Central memory CD8-positive, alpha-beta T cell (primary cell): ENCODE measurements at regions not wholly inside any gene's neighbourhood (a gene's known extent, or its start where the extent isn't known, plus 50 kb on each side); places are given as distances from the start of the nearest gene placed in this dataset.
"Not testable (repeated sequence)": the region's sequence is repeated elsewhere in the genome, so short reads cannot be mapped to it uniquely, and the experiment has no call there.

ENCODE experiments used
- ATAC-seq: fragments of 150-1000 bp; cut with Tn5 transposase; replicated peaks from 2 replicates; pipeline ENCODE4 v1.10.0; 2022; ENCODE audit warnings: mild to moderate bottlenecking, moderate FRiP score, moderate number of reproducible peaks; ENCODE audit not compliant: poor library complexity, severe bottlenecking; ENCODE audit errors: extremely low read depth
- DNase-seq, 2 donors: peaks; one replicate each; pipeline ENCODE4 v3.0.0; 2021; ENCODE audit warnings: low spot score in 2 of 2
- H3K27ac Mint-ChIP-seq: one replicate; pipeline ENCODE4 v1.8.0; 2022; ENCODE audit warnings: low read depth, mild to moderate bottlenecking, moderate library complexity, mixed read lengths
- H3K27me3 Mint-ChIP-seq: one replicate; pipeline ENCODE4 v1.8.0; 2022; ENCODE audit warnings: mixed read lengths
- H3K36me3 Mint-ChIP-seq: one replicate; pipeline ENCODE4 v1.8.0; 2022; ENCODE audit warnings: mild to moderate bottlenecking, moderate library complexity, mixed read lengths; ENCODE audit not compliant: insufficient read depth
- H3K4me1 Mint-ChIP-seq: one replicate; pipeline ENCODE4 v1.8.0; 2022; ENCODE audit warnings: mixed read lengths
- H3K4me3 Mint-ChIP-seq: one replicate; pipeline ENCODE4 v1.8.0; 2022; ENCODE audit warnings: mild to moderate bottlenecking, moderate library complexity, mixed read lengths
- H3K9me3 Mint-ChIP-seq: one replicate; pipeline ENCODE4 v1.8.0; 2022; ENCODE audit warnings: mixed read lengths

DNA sequence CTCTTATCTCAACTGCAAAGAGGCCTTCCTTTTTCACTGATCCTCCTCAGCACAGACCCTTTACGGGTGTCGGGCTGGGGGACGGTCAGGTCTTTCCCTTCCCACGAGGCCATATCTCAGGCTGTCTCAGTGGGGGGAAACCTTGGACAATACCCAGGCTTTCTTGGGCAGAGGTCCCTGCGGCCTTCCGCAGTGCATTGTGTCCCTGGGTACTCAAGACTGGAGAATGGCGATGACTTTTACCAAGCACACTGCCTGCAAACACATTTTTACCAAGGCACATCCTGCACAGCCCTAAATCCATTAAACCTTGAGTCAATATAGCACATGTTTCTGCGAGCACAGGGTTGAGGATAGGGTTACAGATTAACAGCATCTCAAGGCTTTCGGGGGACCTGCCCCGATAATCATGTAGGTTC, 117.8 kb downstream of the GOSR1 start:
- not testable (repeated sequence) for H3K27ac Mint-ChIP-seq, H3K27me3 Mint-ChIP-seq, ATAC-seq, H3K4me1 Mint-ChIP-seq, H3K4me3 Mint-ChIP-seq, H3K36me3 Mint-ChIP-seq, H3K9me3 Mint-ChIP-seq, DNase-seq

DNA sequence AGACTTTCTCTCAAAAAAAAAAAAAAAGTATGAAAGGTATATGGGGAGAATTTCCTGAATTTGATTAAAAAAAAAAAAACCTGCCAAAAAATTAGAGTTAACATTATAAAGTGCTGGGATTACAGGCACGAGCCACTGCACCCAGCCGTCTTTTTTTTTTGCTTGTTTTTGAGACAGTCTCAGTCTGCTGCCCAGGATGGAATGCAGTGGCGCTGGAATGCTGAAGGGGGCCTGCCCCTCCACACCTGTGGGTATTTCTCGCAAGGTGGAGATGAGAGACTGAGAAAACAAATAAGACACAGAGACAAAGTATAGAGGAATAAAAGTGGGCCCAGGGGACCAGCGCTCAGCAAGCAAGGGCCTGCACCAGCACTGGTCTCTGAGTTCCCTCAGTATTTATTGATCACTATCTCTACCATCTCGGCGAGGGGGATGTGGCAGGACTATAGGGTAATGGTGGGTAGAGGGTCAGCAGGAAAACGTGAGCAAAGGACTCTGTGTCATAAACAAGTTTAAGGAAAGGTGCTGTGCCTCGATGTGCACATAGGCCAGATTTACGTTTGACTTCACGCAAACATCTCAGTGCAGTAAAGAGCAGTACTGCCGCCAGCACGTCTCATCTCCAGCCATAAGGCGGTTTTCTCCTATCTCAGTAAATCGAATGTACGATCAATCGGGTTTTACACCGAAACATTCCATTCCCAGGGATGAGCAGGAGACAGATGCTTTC, 117.2 kb downstream of the GOSR1 start:
- peaks cover 2% of the 10 kb centered on the region for H3K4me1 Mint-ChIP-seq
- no peak overlapping the region for H3K4me3 Mint-ChIP-seq
- H3K27me3 Mint-ChIP-seq = no peaks in the 10 kb centered on the region
- no peak for ATAC-seq
- H3K27ac Mint-ChIP-seq = no peak overlapping the region
- no peaks in the 10 kb centered on the region for H3K9me3 Mint-ChIP-seq
- DNase-seq = no peak
- H3K36me3 Mint-ChIP-seq = no peaks in the 10 kb centered on the region

DNA sequence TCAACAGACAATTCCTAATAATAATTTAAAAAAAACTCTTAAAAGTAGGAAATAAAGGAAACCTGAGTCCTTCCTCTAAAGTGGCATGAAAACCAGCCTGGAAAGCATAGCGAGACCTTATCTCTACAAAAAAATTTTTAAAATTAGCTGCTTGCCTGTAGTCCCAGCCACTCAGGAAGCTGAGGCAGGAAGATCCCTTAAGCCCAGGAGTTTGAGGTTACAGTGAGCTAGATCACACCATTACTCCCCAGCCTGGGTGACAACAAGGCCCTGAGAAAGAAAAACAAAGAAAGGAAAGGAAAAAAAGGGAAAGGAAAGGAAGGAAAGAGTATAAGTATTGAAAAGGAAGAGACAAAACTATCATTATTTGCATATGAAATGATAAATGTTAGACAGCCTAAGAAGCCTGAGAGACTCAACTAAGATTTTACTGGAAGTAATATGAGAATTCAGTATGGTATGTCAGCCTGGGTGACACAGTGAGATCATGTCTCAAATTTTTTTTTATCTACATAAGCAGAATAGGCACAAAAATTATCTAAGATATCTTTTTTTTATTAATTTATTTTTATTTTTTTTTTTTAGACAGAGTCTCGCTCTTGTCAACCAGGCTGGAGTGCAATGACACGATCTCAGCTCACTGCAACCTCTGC, 113.0 kb downstream of the GOSR1 start:
- Mint-ChIP-seq H3K27ac (no peak overlapping the region), H3K4me3 (no peak overlapping the region), H3K36me3 (no peaks in the 10 kb centered on the region), H3K4me1 (no peaks in the 10 kb centered on the region), H3K9me3 (no peaks in the 10 kb centered on the region), H3K27me3 (no peaks in the 10 kb centered on the region)
- no peak for DNase-seq
- no peak for ATAC-seq

DNA sequence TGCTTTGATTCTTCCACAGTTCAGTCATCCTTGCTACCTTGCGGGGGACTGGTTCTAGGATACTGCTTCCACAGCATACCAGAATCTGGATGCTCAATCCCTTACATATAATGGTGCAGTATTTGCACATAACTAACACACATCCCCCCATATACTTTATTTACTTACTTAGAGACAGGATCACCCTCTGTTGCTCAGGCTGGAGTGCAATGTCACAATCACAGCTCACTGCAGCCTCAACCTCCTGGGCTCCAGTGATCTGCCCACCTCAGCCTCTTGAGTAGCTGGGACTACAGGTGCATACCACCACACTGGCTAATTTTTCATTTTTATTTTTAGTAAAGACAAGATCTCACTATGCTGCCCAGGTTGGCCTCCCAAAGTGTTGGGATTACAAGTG, 112.2 kb downstream of the GOSR1 start:
- DNase-seq = no peak
- Mint-ChIP-seq H3K36me3 (no peaks in the 10 kb centered on the region), H3K27me3 (peaks cover 4% of the 10 kb centered on the region), H3K4me1 (no peaks in the 10 kb centered on the region), H3K4me3 (no peak overlapping the region), H3K27ac (no peak overlapping the region), H3K9me3 (no peaks in the 10 kb centered on the region)
- no peak for ATAC-seq

DNA sequence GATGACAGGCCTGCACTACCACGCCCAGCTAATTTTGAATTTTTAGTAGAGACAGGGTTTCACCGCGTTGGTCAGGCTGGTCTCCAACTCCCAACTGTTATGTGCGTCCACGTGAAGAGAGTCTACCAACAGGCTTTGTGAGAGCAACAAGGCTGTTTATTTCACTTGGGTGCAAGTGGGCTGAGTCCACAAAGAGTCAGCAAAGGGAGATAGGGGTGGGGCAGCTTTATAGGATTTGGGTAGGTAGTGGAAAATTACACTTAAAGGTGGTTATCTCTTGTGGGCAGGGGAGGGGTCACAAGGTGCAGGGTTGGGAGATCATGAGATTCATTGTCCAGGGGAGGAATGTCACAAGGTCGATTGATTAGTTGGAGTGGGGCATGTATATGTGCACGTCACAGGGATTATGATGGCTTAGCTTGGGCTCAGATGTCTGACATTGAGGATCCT, 111.6 kb downstream of the GOSR1 start:
- Mint-ChIP-seq H3K27ac (no peak overlapping the region), H3K36me3 (no peaks in the 10 kb centered on the region), H3K4me1 (no peaks in the 10 kb centered on the region), H3K4me3 (no peak overlapping the region), H3K27me3 (peaks cover 9% of the 10 kb centered on the region), H3K9me3 (no peaks in the 10 kb centered on the region)
- ATAC-seq (no peak), DNase-seq (no peak)

DNA sequence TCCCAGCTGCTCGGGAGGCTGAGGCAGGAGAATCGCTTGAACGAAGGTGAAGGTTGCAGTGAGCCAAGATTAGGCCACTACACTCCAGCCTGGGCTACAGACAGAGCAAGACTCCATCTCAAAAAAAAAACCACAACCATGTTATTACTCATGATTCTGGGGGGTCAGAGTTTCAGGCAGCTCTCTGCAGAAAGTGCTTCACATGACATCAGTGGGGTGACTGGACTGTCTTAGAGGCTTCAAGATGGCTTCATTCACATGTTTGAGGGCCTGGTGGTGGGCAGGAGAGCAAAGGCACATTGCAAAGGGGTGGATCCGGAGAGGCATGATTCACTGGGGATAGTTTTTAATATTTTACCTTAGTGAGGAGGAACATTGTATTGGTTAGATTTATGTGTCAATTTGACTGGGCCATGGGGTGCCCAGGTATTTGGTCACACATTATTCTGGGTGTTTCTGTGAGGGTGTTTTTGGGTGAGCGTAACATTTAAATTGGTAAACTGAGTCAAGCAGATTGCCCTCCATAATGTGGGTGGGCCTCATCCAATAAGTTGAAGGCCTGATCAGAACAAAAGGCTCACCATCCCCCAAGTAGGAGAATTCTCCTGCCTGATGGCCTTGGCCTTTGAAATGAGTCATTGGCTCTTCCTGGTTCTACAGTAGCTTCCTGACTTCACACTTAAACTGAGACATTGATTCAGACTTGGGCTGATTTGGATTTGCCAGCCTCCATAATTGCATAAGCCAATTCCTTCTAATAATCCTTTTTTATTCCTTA, 109.8 kb downstream of the GOSR1 start:
- H3K9me3 Mint-ChIP-seq = no peaks in the 10 kb centered on the region
- DNase-seq = no peak
- H3K27me3 Mint-ChIP-seq = peaks cover 26% of the 10 kb centered on the region
- no peak for ATAC-seq
- no peaks in the 10 kb centered on the region for H3K36me3 Mint-ChIP-seq
- H3K4me1 Mint-ChIP-seq = no peaks in the 10 kb centered on the region
- H3K27ac Mint-ChIP-seq = no peak overlapping the region
- no peak overlapping the region for H3K4me3 Mint-ChIP-seq

DNA sequence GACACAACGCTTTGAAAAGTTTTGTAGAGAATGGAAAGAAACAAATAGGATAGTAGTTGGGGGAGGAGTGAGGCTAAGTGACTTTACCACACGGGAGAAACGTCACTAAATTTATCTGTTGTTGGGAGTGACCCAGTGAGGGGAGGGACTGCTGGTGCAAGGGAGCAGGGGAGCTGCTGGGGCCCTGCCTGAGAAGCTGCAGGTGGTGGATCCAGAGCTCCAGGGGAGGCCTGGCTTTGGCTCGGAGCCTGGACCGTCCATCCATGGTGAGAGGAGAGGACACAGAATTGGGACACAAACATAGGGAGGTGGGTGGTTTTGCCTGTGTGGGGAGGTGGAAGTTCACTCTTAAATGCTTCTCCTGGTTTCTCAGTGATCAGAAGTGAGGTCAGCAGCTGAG, 107.6 kb downstream of the GOSR1 start:
- Mint-ChIP-seq H3K4me3 (no peak overlapping the region), H3K36me3 (no peaks in the 10 kb centered on the region), H3K4me1 (no peaks in the 10 kb centered on the region), H3K9me3 (no peaks in the 10 kb centered on the region), H3K27ac (no peak overlapping the region), H3K27me3 (peaks cover 32% of the 10 kb centered on the region)
- ATAC-seq (no peak), DNase-seq (no peak)

DNA sequence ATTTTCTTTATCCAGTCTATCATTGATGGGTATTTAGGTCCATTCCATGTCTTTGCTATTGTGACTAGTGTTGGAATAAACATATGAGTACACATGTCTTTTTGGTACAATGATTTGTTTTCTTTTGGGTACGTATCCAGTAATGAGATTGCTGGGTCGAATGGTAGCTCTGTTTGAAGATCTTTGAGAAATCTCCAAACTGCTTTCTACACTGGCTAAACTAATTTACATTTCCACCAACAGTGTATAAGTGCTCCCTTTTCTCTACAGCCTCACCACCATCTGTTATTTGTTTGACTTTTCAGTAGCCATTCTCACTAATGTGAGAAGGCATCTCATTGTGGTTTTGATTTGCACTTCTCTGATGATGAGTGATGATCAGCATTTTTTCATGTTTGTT, 103.7 kb downstream of the GOSR1 start:
- no peaks in the 10 kb centered on the region for H3K36me3 Mint-ChIP-seq
- H3K9me3 Mint-ChIP-seq = no peaks in the 10 kb centered on the region
- no peak overlapping the region for H3K4me3 Mint-ChIP-seq
- H3K4me1 Mint-ChIP-seq = no peaks in the 10 kb centered on the region
- H3K27me3 Mint-ChIP-seq = peaks cover 45% of the 10 kb centered on the region
- no peak for ATAC-seq
- H3K27ac Mint-ChIP-seq = no peak overlapping the region
- DNase-seq = no peak

DNA sequence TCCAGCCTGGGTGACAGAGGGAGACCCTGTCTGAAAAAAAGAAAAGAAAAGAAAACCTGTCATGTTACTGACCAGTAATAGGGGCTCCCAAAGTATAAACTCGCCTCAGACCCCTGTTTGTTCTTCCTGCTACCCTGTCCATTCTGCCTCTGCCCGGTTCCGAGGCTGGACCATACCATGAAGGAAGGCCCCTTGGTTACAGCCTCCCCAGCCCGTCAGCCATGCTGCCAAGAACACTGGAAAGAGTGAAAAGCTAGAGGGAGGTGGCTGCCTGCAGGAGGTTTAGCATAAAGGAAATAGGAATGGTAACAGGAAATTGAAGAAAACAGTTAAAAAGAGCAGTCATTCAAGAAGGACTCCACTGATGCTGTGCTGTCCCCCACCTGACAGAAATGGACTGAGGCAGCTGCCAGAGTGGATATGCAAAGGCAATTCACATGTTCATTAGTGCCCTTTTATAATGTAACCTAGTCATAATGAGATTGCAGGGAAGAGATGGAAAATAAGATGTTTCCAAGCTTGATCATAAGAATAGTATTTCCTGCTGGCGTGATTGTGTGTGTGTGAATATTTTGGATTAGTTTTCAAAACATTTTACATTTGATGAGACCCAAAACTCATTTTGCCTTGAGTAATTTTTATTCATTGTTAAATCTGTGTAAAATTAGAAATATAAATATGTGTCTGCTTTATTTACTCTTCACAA, 102.6 kb downstream of the GOSR1 start:
- Mint-ChIP-seq H3K9me3 (no peaks in the 10 kb centered on the region), H3K27ac (no peak overlapping the region), H3K27me3 (peaks cover 44% of the 10 kb centered on the region), H3K4me3 (no peak overlapping the region), H3K4me1 (no peaks in the 10 kb centered on the region), H3K36me3 (no peaks in the 10 kb centered on the region)
- DNase-seq (no peak), ATAC-seq (no peak)

DNA sequence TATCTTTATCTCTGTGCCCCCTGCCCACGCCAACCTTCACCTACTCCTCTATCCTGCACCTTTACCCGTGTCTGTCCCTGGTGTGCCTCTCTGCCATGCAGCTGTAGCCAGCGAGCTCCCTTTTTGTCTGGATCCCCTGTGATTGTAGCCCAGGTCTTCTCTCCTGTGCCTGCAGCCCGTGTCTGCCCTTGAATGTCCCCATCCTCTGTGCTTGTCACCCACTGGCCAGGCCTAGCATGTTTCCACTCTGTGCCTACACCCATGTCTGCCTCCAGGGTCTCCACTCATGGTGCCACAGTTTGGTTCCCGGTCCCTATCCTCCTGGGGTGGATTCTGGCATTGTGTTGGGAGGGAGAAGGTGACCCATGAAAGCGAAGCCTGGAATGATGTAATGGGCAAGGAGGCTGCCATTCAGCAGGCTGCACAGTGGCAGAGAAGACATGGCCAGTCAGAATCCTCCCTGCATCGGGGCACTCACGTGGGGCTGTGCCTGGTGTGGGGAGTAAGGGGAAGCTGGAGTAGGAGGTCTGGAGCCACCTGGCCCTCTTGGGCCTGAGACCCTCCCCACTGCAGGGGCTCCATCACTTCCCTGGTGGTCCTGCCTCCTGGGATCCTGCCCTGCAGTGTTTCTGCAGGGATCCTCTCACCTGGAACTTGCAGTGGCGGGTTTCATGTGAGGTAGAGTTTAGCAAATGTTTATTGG, 101.0 kb downstream of the GOSR1 start:
- H3K4me1 Mint-ChIP-seq, H3K27ac Mint-ChIP-seq, ATAC-seq, H3K4me3 Mint-ChIP-seq, DNase-seq, H3K9me3 Mint-ChIP-seq, H3K36me3 Mint-ChIP-seq: not testable (repeated sequence)
- H3K27me3 Mint-ChIP-seq = peaks cover 40% of the 10 kb centered on the region
